ENCODE measurements at regions not wholly inside any gene's neighbourhood (a gene's known extent, or its start where the extent isn't known, plus 50 kb on each side); places are given as distances from the start of the nearest gene placed in this dataset.

DNA sequence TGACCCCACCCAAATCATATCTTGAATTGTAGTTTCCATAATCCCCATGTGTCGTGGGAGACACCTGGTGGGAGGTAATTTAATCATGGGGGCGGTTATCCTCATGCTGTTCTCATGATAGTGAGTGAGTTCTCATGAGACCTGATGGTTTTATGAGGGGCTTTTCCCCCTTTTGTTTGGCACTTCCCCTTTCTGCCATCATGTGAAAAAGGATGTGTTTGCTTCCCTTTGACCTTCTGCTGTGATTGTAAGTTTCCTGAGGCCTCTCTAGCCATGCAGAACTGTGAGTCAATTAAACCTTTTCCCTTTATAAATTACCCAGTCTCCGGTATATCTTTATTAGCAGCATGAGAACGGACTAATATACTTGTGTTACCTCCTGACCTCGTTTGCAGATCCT lies 156.6 kb upstream of the MTNR1B start:
- no peak overlapping the region for H3K4me2 ChIP-seq (ENCODE audit: insufficient read depth in 1 of 2, low read depth in 2 of 2, low read length in 2 of 2)
- WGBS, 2 experiments (ENCODE audit: extremely low coverage in 1 of 2, insufficient coverage in 1 of 2, insufficient read length in 1 of 2, insufficient replicate concordance in 2 of 2, low coverage in 1 of 2, low lambda C conversion rate in 2 of 2, missing lambda C conversion rate in 1 of 2) = 85% methylated on average over 5 of the region's 5 CpGs; no CpG with 5 or more reads in 1 of the 2 experiments
- no peaks in the 10 kb centered on the region for H3K23me2 ChIP-seq (ENCODE audit: low read depth, low read length)
- 0 out of 7 replicates have a peak, but pooled peaks cover 0 to 2% (median 0%) of the 10 kb centered on the region in 4 experiments for H3K4me1 ChIP-seq (replicated peaks in 1 of 4; ENCODE audit: control insufficient read depth in 3 of 4, insufficient read depth in 4 of 4, low read length in 3 of 4)
- H3K4me3 ChIP-seq (ENCODE audit: extremely low read depth in 1 of 4, insufficient read depth in 2 of 4, low read depth in 3 of 4, low read length in 4 of 4) = no peak overlapping the region
- no peak overlapping the region for H2BK15ac ChIP-seq (ENCODE audit: low read length)
- H4K8ac ChIP-seq (ENCODE audit: extremely low read depth, insufficient read depth, low read length) = no peak overlapping the region
- no peak overlapping the region for H4K91ac ChIP-seq (replicated peaks; ENCODE audit: insufficient read length, low read length)
- no peaks in the 10 kb centered on the region for H3K27me3 ChIP-seq (replicated peaks in 1 of 4; ENCODE audit: control insufficient read depth in 3 of 4, extremely low read depth in 1 of 4, insufficient read depth in 3 of 4, low read length in 3 of 4)
- H4K20me1 ChIP-seq (replicated peaks in 1 of 2; ENCODE audit: control insufficient read depth in 1 of 2, insufficient read depth in 2 of 2, low read length in 2 of 2) = no peaks in the 10 kb centered on the region
- no peak overlapping the region for H2BK5ac ChIP-seq (ENCODE audit: low read depth, low read length)
- DNase-seq (ENCODE audit: low read depth in 1 of 2, low spot score in 2 of 2) (no peak), FAIRE-seq (no peak)
- H3K9me3 ChIP-seq (ENCODE audit: insufficient read depth in 2 of 2, low read depth in 1 of 2, low read length in 1 of 2) = no peaks in the 10 kb centered on the region
- H3K4ac ChIP-seq (replicated peaks; ENCODE audit: insufficient read length, low read depth, low read length) = no peak overlapping the region
- H3K79me2 ChIP-seq (ENCODE audit: control insufficient read depth in 1 of 2, insufficient read depth in 2 of 2, low read length in 2 of 2) = no peaks in the 10 kb centered on the region
- no peak overlapping the region for H2AFZ ChIP-seq (ENCODE audit: low read length)
- no peak overlapping the region for H2BK120ac ChIP-seq (replicated peaks; ENCODE audit: low read depth, low read length)
- H3K18ac ChIP-seq (ENCODE audit: extremely low read depth, low read length) = no peak overlapping the region
- no peak overlapping the region for H3K14ac ChIP-seq (ENCODE audit: insufficient read length)
- H3K79me1 ChIP-seq (ENCODE audit: low read depth, low read length) = no peaks in the 10 kb centered on the region
- no peak overlapping the region for H3K23ac ChIP-seq (ENCODE audit: insufficient read length)
- no peak overlapping the region for H2AK5ac ChIP-seq (ENCODE audit: low read depth, low read length)
- H2BK12ac ChIP-seq (ENCODE audit: low read depth, low read length) = no peak overlapping the region
- H4K5ac ChIP-seq (ENCODE audit: insufficient read length, low read depth, low read length) = no peak overlapping the region
- ChIA-PET CTCF (ENCODE audit: partially characterized antibody) (interaction anchor here (0.5 to 1.4 kb wide), 4 partner anchors 35 to 229 kb away, joined by 3 to 5 read pairs (median 3); no protein-coding TSS in a partner anchor), POLR2A (ENCODE audit: partially characterized antibody) (interaction anchor here (0.6 kb wide), 1 partner anchor 284 kb away, joined by 3 read pairs; no protein-coding TSS in a partner anchor)
- H3K36me3 ChIP-seq (ENCODE audit: control insufficient read depth in 2 of 4, insufficient read depth in 4 of 4, low read length in 3 of 4) = no peaks in the 10 kb centered on the region
- no peak overlapping the region for H2BK20ac ChIP-seq (ENCODE audit: low read length)
- H3K27ac ChIP-seq (ENCODE audit: low read depth, low read length) = no peak overlapping the region
- H3K56ac ChIP-seq (replicated peaks; ENCODE audit: insufficient read length, low read depth, low read length) = no peak overlapping the region
- no peak overlapping the region for H3K9ac ChIP-seq (replicated peaks in 1 of 4; ENCODE audit: extremely low read depth in 1 of 4, low read depth in 3 of 4, low read length in 3 of 4)
- TF ChIP-seq, protein P1, sequence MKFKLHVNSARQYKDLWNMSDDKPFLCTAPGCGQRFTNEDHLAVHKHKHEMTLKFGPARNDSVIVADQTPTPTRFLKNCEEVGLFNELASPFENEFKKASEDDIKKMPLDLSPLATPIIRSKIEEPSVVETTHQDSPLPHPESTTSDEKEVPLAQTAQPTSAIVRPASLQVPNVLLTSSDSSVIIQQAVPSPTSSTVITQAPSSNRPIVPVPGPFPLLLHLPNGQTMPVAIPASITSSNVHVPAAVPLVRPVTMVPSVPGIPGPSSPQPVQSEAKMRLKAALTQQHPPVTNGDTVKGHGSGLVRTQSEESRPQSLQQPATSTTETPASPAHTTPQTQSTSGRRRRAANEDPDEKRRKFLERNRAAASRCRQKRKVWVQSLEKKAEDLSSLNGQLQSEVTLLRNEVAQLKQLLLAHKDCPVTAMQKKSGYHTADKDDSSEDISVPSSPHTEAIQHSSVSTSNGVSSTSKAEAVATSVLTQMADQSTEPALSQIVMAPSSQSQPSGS (IDR thresholded peaks at IDR 0.05; ENCODE audit: low read length) = no peak
- TF ChIP-seq ZNF274 (IDR thresholded peaks at IDR 0.05; ENCODE audit: borderline replicate concordance, extremely low read depth, low read length) = no peak
